Right lobe of liver (tissue), 6 donors: ENCODE measurements at regions not wholly inside any gene's neighbourhood (a gene's known extent, or its start where the extent isn't known, plus 50 kb on each side); places are given as distances from the start of the nearest gene placed in this dataset.

ENCODE experiments used
- ATAC-seq, 4 donors: fragments of 200-7000 bp; cut with Tn5 transposase; one replicate each; pipeline ENCODE4 v1.9.1; 2020; ENCODE audit warnings: mild to moderate bottlenecking in 4 of 4, moderate library complexity in 4 of 4
- DNase-seq, 3 donors: peaks; one replicate each; pipeline ENCODE4 v3.0.0-alpha.2; 2020
- H3K27ac ChIP-seq, 3 donors: fragments of 200-600 bp; one replicate each; pipeline ENCODE4 v1.8.0; 2022
- H3K27me3 ChIP-seq, 2 donors: fragments of 200-600 bp; one replicate each; pipeline ENCODE4 v1.8.0; 2022
- H3K36me3 ChIP-seq, 4 donors: fragments of 200-600 bp; sonication (generic) in 1 of 4; one replicate each; pipeline versions ENCODE4 v1.5.1 to v1.8.0; 2017 to 2022; ENCODE audit warnings: control low read depth in 1 of 4
- H3K4me1 ChIP-seq, 4 donors: fragments of 200-600 bp; sonication (generic) in 1 of 4; one replicate each; pipeline versions ENCODE4 v1.5.1 to v1.8.0; 2017 to 2022; ENCODE audit warnings: control low read depth in 1 of 4
- H3K4me3 ChIP-seq, 3 donors: fragments of 200-600 bp; one replicate each; pipeline ENCODE4 v1.8.0; 2022
- H3K9me3 ChIP-seq, 4 donors: fragments of 200-600 bp; sonication (generic) in 1 of 4; one replicate each; pipeline versions ENCODE4 v1.5.1 to v1.8.0; 2017 to 2022; ENCODE audit warnings: control low read depth in 1 of 4
- CTCF ChIP-seq, 4 donors: fragments of 200-600 bp in 3 of 4; fragments of 450-650 bp in 1 of 4; IDR thresholded peaks; one replicate each; pipeline versions ENCODE4 v1.5.1 to v1.8.0; 2016 to 2022; ENCODE audit warnings: antibody characterized with exemption in 4 of 4, mild to moderate bottlenecking in 2 of 4
- POLR2A ChIP-seq: fragments of 450-650 bp; IDR thresholded peaks from one replicate; pipeline ENCODE4 v1.6.1; 2017; ENCODE audit warnings: antibody characterized with exemption, mild to moderate bottlenecking
- WGBS: methylation state at CpG from one replicate; pipeline ENCODE4 v1.1.6; 2018; ENCODE audit warnings: low coverage, low lambda C conversion rate; ENCODE audit not compliant: insufficient coverage; ENCODE audit errors: missing lambda C conversion rate; 5-methylcytosine and 5-hydroxymethylcytosine counted together
- intact Hi-C, 2 donors: fragments of 100-400 bp; cut with DNase I; formaldehyde crosslinking; loops; one replicate each; pipeline versions ENCODE4 v1.11.2 to v1.14.1; 2022
- donor health status: DM: no; HTN: yes; CAD: no.
- donor health status: DM: no; HTN: no; CAD: no.
- donor health status: DM: no; HTN: no; CAD: no.
- donor health status: DM: no; HTN: yes; CAD: no.
- donor health status: DM: no; HTN: yes; CAD: no.

GRCh38 chr2:42999856-43000241, 207.5 kb upstream of the HAAO start:
- Histone ChIP-seq H3K4me3 (no peak overlapping the region), H3K27me3 (no peaks in the 10 kb centered on the region), H3K4me1 (peaks cover 0 to 5% (median 0%) of the 10 kb centered on the region in 4 donors), H3K9me3 (no peaks in the 10 kb centered on the region), H3K36me3 (no peaks in the 10 kb centered on the region), H3K27ac (no peak overlapping the region)
- DNase-seq (peak in 1 of 3 donors; percentile 38), ATAC-seq (no peak)
- intact Hi-C loops, result no loop called here
- TF ChIP-seq POLR2A (no peak), CTCF (IDR thresholded peaks at IDR 0.05) (no peak)
- 51% methylated on average over 2 of the region's 7 CpGs for WGBS

- Histone ChIP-seq H3K36me3 (no peaks in the 10 kb centered on the region), H3K27ac (no peak overlapping the region), H3K9me3 (no peaks in the 10 kb centered on the region), H3K27me3 (no peaks in the 10 kb centered on the region), H3K4me3 (no peak overlapping the region), H3K4me1 (peaks cover 0 to 1% (median 0%) of the 10 kb centered on the region in 4 donors)
- WGBS, result 82% methylated on average over 2 of the region's 5 CpGs
- ATAC-seq (no peak), DNase-seq (peak in 1 of 3 donors; percentile 31)
- TF ChIP-seq POLR2A (no peak), CTCF (IDR thresholded peaks at IDR 0.05) (no peak)
- intact Hi-C loops, result no loop called here
Observed at GRCh38 chr2:42999391-42999841, 207.0 kb upstream of the HAAO start.

GRCh38 chr2:42998721-42999120, 206.3 kb upstream of the HAAO start:
- DNase-seq (peak in 1 of 3 donors; percentile 5), ATAC-seq (no peak)
- Histone ChIP-seq H3K4me3 (no peak overlapping the region), H3K27ac (no peak overlapping the region), H3K9me3 (no peaks in the 10 kb centered on the region), H3K4me1 (no peaks in the 10 kb centered on the region), H3K27me3 (no peaks in the 10 kb centered on the region), H3K36me3 (no peaks in the 10 kb centered on the region)
- 99% methylated on average over 9 of the region's 10 CpGs for WGBS
- intact Hi-C loops, result no loop called here
- TF ChIP-seq POLR2A (no peak), CTCF (IDR thresholded peaks at IDR 0.05) (no peak)

- no peak overlapping the region for H3K27ac ChIP-seq
- no peaks in the 10 kb centered on the region for H3K27me3 ChIP-seq
- H3K4me3 ChIP-seq, result no peak overlapping the region
- TF ChIP-seq CTCF (IDR thresholded peaks at IDR 0.05) (no peak), POLR2A (no peak)
- 91% methylated on average over 4 of the region's 4 CpGs for WGBS
- H3K36me3 ChIP-seq, result no peaks in the 10 kb centered on the region
- no peaks in the 10 kb centered on the region for H3K9me3 ChIP-seq
- H3K4me1 ChIP-seq, result no peaks in the 10 kb centered on the region
- no peak for DNase-seq
- no peak for ATAC-seq
- intact Hi-C loops, result no loop called here
Observed at GRCh38 chr2:42996528-42996927, 204.1 kb upstream of the HAAO start.
